ENCODE measurements at regions not wholly inside any gene's neighbourhood (a gene's known extent, or its start where the extent isn't known, plus 50 kb on each side); places are given as distances from the start of the nearest gene placed in this dataset.
A peak's percentile ranks its signal among the peaks of the same experiment; 100 is the strongest.
"Not testable (repeated sequence)": the region's sequence is repeated elsewhere in the genome, so short reads cannot be mapped to it uniquely, and the experiment has no call there.

GRCh38 chr1:74949348-74949747 is 184.8 kb upstream of the LHX8 start:
- DNase-seq, result not testable (repeated sequence)

GRCh38 chr1:74951981-74952380 is 182.2 kb upstream of the LHX8 start:
- not testable (repeated sequence) for DNase-seq

DNA sequence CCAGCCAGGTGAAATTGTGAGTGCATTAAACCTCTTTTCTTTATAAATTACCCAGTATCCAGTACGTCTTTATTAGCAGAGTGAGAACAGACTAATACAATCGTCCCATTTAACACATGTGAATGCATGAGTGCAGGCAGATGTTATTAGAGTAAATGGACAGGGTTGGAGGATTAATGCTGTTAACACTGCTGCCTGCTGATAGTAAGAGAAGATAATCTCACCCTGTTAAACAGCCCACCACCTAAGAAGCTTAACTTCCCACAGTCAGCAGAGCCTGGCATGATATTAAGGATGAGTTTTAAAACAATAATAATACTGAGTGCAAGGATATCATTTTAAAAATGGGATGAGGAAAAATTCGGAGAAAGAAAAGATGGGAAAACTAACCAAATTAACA is 181.4 kb upstream of the LHX8 start:
- DNase-seq, result no peak

DNA sequence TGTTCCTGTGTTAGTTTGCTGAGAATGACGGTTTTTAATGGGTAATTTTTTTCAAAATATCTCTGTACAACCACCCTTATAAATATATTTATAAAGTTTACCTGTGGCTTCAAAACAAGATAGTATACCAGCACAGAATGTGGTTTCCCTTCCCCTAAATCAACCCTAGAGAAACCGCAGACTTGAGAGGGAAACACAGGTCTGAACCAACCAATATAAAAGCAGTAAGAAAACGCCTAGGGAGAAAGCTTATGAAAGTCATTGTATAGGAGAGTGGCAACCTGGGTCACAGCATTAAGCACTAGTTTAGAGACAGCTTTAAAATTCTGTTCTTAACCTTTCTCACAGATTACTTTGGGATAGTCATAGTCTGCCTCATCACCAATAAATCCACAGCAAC is 180.6 kb upstream of the LHX8 start:
- DNase-seq, result no peak

DNA sequence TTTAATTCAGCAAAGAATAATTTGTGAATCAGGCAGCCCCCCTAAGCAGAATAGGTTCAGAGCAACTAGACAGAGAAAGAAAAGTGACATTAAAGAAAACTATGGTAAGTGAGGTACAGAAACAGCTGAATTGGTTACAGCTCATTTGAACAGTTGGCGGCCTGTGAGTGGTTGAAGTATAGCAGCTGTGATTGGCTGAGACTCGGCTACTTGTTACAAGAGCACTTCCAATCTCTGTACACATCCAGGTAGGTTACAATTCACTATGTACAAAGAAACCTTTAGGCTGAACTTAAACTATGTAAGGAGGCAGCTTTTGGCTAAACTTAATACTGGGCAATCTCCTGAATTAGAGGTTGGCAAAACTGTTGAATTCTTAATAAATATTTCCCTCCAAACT is 171.1 kb upstream of the LHX8 start:
- no peak for DNase-seq

DNA sequence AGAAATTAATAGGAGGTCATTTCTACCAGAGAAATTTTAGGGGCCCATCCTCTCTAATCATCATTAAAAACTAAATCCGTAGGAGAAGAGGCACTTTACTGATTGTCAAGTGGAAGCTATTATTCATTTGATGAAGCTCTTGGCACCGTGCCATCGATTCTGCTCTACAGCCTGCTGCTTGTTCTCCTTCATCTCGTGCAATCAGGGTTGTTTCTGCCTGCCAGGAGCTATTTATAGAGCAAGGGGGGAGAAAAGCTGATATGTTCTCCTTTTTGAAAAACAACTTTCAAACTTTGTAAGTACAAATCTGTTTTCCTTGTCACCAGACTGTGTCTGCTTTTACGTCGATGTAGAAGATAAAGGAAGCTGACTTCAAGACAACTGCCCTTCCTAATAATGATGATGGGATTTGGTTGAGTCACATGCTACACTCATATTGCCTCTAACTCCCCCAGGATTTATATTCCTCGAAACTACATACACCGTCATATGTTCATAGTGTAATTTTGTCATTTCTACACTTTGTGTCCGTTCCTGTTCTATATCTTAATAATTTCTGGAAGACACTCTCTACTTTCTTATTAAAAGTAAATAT is 169.6 kb upstream of the LHX8 start:
- DNase-seq, result peak; percentile 33

- no peak for DNase-seq
Observed at GRCh38 chr1:74969566-74970135, 164.5 kb upstream of the LHX8 start.

DNA sequence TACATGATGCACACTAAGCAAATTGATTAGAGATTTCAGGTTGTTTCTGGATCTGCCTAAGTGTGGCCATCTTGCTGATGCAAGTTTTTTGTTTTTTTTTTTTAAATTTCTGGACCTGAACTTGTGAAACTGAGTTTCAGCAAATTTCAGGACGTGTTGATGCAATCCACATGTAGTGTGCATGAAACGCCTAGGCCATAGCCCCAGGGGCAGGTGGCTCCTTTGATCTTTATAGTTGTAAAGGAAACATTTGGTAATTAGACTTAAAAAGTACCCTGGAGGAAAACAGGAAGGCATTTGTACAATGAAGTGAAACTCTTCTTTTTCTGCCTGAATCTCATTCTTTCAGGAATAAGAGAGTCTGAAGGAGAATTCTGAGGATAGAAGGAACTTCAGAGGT is 162.2 kb upstream of the LHX8 start:
- no peak for DNase-seq

DNA sequence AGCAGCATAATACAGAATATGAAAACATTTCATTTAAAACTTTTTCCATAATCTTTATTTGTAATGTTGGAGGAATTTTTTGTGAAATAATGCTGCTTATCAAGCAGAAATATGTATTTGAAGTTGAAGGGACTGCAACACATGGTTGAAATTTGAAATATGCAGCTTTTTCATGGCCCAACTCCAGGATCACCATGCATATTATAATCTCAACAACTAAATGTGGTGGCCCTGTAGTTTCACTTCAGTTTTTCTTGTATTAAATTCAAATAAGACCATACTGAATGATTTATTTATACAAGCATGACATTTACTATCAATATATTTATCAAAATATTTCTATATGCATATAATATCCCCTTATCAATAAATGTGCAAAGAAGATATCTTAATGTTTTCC is 157.7 kb upstream of the LHX8 start:
- DNase-seq, result no peak

- DNase-seq, result not testable (repeated sequence)
Observed at GRCh38 chr1:74992448-74992847, 141.7 kb upstream of the LHX8 start.

DNA sequence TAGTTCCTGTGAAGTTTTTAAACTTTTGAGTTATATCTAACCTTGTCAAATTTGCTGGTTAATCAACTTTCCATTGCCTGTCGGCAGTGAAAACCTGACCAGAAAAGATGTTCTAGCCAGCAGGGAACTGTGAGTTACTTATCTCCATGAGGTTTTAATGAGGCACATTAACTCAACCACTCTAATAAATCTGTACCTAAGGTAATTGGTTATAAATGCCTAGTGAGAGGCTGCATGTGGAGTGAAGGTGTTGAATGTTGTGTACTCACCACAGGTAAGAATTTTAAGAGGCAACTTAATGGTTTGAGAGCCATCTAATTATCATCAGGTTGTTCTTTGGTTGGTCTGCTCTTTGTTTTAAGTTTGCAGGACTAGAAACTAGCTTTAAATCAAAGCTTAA is 138.4 kb upstream of the LHX8 start:
- no peak for DNase-seq

DNA sequence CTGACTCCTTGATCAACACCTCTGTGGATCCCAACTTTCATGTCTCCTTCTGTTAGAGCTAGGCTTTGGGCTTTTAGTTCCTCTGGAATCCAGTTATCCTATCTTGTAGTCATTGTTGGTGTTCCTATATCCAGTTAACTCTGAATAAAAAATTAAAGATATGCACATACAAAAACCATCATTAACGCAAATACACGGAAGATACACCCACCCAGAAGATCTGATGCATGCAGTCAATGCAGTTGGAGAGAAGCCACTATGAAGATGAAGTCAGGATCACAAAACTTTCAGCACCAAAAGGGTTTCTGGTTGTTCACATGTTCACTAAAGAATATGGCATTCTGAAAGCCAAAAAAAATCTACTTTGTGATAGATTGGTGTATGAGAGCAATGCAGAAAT is 123.6 kb upstream of the LHX8 start:
- no peak for DNase-seq

DNA sequence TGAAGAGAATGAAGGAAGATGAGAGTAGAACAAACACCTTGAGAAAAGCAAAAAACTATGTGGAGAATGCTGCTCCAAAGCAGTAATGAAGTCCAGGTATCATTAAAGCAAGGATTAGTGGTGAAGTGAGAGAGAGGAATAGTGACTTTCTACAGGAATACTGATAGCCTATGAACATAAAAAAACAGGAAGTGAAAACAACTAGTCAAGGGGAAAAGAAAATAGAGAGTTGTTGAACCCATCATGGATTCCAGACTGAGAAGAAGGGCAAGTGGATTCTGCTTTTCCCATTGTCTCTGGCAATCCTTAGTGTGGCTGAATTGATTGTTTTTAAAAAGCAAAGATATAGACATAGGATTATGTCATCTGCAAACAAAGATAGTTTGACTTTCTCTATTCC is 119.9 kb upstream of the LHX8 start:
- DNase-seq, result no peak

DNA sequence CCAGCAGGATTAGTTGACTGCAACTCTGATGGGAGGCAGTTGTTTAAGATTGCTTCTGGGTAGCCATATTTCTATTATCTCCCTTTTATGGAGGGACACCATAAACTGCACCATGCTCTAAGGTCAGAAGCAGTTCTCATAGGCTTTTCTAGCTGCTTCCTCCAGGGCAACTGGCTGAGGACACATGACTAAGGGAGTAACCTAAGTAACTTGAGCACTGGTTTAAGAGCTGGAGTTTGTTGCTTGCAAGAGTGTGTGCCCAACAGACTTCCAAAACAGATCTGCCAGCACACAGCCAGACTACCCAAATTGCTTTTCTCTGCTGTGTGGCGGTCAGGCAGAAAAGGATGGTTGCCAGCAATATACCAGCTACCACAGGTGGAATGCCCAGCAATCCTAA is 111.2 kb upstream of the LHX8 start:
- no peak for DNase-seq

- DNase-seq, result no peak
Observed at GRCh38 chr1:75034376-75034775, 99.8 kb upstream of the LHX8 start.

GRCh38 chr1:75035536-75035935 is 98.7 kb upstream of the LHX8 start:
- no peak for DNase-seq

DNA sequence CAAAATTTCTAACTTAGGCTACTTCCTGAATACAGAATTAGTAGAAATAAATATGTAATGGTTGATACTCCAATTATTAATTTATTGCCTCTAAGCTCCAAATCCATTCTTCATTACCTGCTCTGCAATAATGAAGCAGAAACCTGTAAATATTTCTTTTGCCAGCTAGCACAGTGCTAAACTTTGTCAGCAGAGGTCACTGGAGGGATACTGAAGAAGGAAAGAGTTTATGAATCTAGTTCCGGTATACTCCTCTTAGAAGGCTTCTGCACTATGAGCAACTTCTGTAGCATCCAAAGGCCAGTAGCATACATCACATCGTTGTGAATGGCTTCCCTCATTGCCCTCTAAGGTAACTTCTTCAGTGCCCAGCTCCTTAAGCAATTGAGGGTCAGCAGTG is 81.0 kb upstream of the LHX8 start:
- DNase-seq, result no peak

- DNase-seq, result no peak
Observed at GRCh38 chr1:75058424-75058823, 75.8 kb upstream of the LHX8 start.

DNA sequence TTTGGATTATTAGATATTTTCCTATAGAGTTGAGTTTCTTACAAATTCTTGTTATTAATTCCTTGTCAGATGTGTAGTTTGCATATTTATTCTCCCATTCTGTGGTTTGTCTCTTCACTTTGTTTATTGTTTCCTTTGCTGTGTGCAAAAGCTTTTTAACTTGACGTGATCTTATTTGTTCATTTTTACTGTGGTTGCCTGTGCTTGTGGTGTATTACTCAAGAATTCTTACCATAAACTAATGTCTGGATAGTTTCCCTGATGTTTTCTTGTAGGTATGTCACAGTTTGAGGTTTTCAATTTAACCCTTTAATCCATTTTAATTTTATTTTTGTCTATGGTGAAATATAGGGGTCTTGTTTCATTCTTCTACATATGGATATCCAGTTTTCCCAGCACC is 72.1 kb upstream of the LHX8 start:
- no peak for DNase-seq

DNA sequence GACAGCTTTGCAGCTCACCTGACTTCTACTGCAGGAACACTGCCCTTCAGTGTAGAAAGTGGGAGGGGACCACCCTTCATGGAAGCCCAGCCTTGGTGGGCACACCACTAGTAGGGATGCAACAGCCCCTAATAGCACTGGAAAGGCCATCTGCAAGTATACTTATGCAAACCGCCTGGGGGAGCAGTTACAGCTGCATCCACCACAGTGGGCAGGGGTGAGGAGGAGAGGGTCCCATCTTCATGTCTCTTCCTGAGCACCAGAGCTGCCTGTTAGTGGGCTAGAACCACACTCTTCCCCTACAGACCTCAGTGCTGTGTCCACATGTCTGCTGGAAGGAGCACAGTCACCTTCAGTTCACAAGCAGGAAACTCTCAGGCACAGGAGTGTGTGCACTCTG is 66.2 kb upstream of the LHX8 start:
- no peak for DNase-seq

GRCh38 chr1:75074831-75075395 is 59.3 kb upstream of the LHX8 start:
- DNase-seq, result no peak

GRCh38 chr1:75079538-75080290 is 54.5 kb upstream of the LHX8 start:
- no peak for DNase-seq

DNA sequence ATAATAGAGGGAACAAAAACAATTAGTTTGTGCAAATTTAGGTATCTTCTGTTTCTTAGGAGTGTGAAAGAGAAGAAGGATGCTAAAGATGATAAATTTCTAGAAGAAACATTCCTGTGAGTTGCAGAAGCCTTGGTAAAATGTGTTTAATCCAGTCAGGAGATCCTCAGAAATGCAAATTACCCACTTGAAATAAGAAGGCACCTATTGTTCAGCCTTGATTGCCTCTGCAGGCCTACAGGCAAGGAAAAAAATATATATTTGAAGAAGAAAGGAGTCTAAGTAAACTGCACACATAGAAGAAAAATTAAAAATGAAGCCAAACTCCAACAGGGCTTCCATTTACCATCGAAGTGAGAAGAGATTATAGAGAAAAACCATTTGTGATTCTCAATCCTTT is 51.0 kb upstream of the LHX8 start:
- no peak for DNase-seq

GRCh38 chr1:75083848-75084514 is 50.2 kb upstream of the LHX8 start:
- no peak for DNase-seq

All from NCI-H2029 (cell line).